ENCODE measurements at regions not wholly inside any gene's neighbourhood (a gene's known extent, or its start where the extent isn't known, plus 50 kb on each side); places are given as distances from the start of the nearest gene placed in this dataset.
"Not testable (repeated sequence)": the region's sequence is repeated elsewhere in the genome, so short reads cannot be mapped to it uniquely, and the experiment has no call there.

- H3K4me1 ChIP-seq (ENCODE audit: control insufficient read depth, insufficient read depth, low read length) = no peaks in the 10 kb centered on the region
- H3K4me3 ChIP-seq (ENCODE audit: low read depth, low read length) = no peak overlapping the region
- no peaks in the 10 kb centered on the region for H3K36me3 ChIP-seq (ENCODE audit: control insufficient read depth, insufficient read depth, low read length)
- H3K9me3 ChIP-seq (ENCODE audit: control insufficient read depth, insufficient read depth, low read length) = no peaks in the 10 kb centered on the region
- H3K9ac ChIP-seq (ENCODE audit: low read depth, low read length) = no peak overlapping the region
- H3K27me3 ChIP-seq (ENCODE audit: control insufficient read depth, insufficient read depth, low read length) = no peaks in the 10 kb centered on the region
Observed at GRCh38 chr3:5606884-5607472, 419.5 kb downstream of the EDEM1 start.

DNA sequence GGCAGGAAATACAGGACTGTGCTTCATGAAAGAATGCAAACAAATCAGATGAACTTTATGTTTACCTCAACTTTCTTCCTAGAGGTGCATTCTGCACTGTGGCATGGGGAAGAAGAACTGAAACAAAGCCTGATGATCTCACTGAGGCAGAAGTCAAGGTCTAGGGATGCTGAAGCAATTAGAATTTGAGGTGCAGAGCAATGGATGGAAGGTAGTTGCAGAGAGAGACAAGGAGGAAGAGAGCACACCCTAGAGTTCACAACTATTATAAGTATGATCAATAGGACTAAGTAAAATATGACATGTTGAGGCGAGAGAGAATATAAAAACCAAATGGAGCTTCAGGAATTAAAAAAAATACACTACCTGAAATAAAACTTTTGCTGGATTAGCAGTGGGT lies 420.1 kb downstream of the EDEM1 start:
- no peak overlapping the region for H3K9ac ChIP-seq (ENCODE audit: low read depth, low read length)
- H3K9me3 ChIP-seq (ENCODE audit: control insufficient read depth, insufficient read depth, low read length) = no peaks in the 10 kb centered on the region
- no peaks in the 10 kb centered on the region for H3K27me3 ChIP-seq (ENCODE audit: control insufficient read depth, insufficient read depth, low read length)
- no peaks in the 10 kb centered on the region for H3K4me1 ChIP-seq (ENCODE audit: control insufficient read depth, insufficient read depth, low read length)
- no peaks in the 10 kb centered on the region for H3K36me3 ChIP-seq (ENCODE audit: control insufficient read depth, insufficient read depth, low read length)
- H3K4me3 ChIP-seq (ENCODE audit: low read depth, low read length) = no peak overlapping the region

DNA sequence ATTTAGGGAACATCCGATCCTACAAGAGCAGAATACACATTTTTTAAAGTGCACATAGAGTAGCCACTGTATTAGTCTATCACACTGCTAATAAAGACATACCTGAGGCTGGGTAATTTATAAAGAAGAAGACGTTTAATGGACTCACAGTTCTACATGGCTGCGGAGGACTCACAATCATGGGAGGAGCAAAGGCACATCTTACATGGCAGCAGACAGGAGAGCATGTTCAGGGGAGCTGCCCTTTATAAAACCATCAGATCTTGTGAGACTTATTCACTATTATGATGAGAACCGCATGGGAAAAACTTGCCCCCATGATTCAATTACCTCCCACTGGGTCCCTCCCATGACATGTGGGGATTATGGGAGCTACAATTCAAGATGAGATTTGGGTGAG lies 421.5 kb downstream of the EDEM1 start:
- H3K4me3 ChIP-seq (ENCODE audit: low read depth, low read length); H3K4me1 ChIP-seq (ENCODE audit: control insufficient read depth, insufficient read depth, low read length); H3K36me3 ChIP-seq (ENCODE audit: control insufficient read depth, insufficient read depth, low read length): not testable (repeated sequence)

GRCh38 chr3:5613599-5613998 lies 426.1 kb downstream of the EDEM1 start:
- Histone ChIP-seq H3K36me3 (ENCODE audit: control insufficient read depth, insufficient read depth, low read length) (no peaks in the 10 kb centered on the region), H3K27me3 (ENCODE audit: control insufficient read depth, insufficient read depth, low read length) (no peaks in the 10 kb centered on the region), H3K9ac (ENCODE audit: low read depth, low read length) (no peak overlapping the region), H3K4me1 (ENCODE audit: control insufficient read depth, insufficient read depth, low read length) (no peaks in the 10 kb centered on the region), H3K4me3 (ENCODE audit: low read depth, low read length) (no peak overlapping the region), H3K9me3 (ENCODE audit: control insufficient read depth, insufficient read depth, low read length) (no peaks in the 10 kb centered on the region)

More for the DNA sequence above, 421.5 kb downstream of the EDEM1 start:
- H3K27me3 ChIP-seq (ENCODE audit: control insufficient read depth, insufficient read depth, low read length); H3K9ac ChIP-seq (ENCODE audit: low read depth, low read length); H3K9me3 ChIP-seq (ENCODE audit: control insufficient read depth, insufficient read depth, low read length): not testable (repeated sequence)

DNA sequence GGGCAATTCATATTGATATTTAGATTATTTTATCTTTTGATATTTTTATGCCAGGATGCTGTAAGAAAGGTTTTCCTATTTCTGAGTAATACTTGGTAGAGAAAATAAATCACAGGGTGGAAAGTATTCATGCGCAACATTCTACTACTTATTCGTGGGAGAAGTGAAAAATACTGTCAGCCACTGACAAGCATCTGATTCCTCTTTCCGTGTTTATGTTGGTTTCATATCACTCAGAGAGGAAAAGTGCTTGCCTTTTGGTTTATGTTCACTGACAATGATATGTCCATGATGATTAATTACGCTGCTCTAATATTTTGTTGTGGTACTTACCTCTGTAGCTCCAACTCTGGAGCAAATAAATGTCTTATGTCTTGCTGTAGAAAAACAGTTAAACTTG lies 429.4 kb downstream of the EDEM1 start:
- no peak overlapping the region for H3K4me3 ChIP-seq (ENCODE audit: low read depth, low read length)
- H3K9me3 ChIP-seq (ENCODE audit: control insufficient read depth, insufficient read depth, low read length) = no peaks in the 10 kb centered on the region

GRCh38 chr3:5618170-5618569 lies 430.7 kb downstream of the EDEM1 start:
- Histone ChIP-seq H3K9me3 (ENCODE audit: control insufficient read depth, insufficient read depth, low read length) (no peaks in the 10 kb centered on the region), H3K36me3 (ENCODE audit: control insufficient read depth, insufficient read depth, low read length) (no peaks in the 10 kb centered on the region), H3K4me1 (ENCODE audit: control insufficient read depth, insufficient read depth, low read length) (no peaks in the 10 kb centered on the region), H3K9ac (ENCODE audit: low read depth, low read length) (no peak overlapping the region), H3K4me3 (ENCODE audit: low read depth, low read length) (no peak overlapping the region), H3K27me3 (ENCODE audit: control insufficient read depth, insufficient read depth, low read length) (no peaks in the 10 kb centered on the region)

More for the DNA sequence above, 429.4 kb downstream of the EDEM1 start:
- H3K9ac ChIP-seq (ENCODE audit: low read depth, low read length) = no peak overlapping the region
- H3K27me3 ChIP-seq (ENCODE audit: control insufficient read depth, insufficient read depth, low read length) = no peaks in the 10 kb centered on the region
- H3K36me3 ChIP-seq (ENCODE audit: control insufficient read depth, insufficient read depth, low read length) = no peaks in the 10 kb centered on the region
- no peaks in the 10 kb centered on the region for H3K4me1 ChIP-seq (ENCODE audit: control insufficient read depth, insufficient read depth, low read length)

DNA sequence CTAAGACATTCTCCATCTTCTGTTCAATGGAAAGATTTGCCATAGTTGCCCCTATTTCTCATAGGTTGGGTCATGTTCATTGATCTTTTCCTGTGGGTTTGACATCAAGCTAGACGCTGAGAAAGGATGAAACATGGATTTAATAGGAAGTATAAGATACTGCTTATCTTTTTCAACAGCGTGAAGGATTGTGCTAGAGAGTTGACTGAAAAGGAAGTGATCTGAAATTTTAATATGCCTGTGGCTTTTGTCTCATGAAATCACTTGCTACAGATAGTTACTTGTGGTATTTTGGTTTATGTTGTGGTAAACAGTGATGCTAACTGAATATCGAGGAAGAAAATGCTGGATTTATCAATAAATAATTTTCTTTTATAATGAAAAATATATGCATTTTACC lies 442.9 kb downstream of the EDEM1 start:
- Histone ChIP-seq H3K4me1 (ENCODE audit: control insufficient read depth, insufficient read depth, low read length) (peaks cover 9% of the 10 kb centered on the region), H3K9me3 (ENCODE audit: control insufficient read depth, insufficient read depth, low read length) (no peaks in the 10 kb centered on the region), H3K4me3 (ENCODE audit: low read depth, low read length) (no peak overlapping the region), H3K9ac (ENCODE audit: low read depth, low read length) (no peak overlapping the region), H3K36me3 (ENCODE audit: control insufficient read depth, insufficient read depth, low read length) (no peaks in the 10 kb centered on the region), H3K27me3 (ENCODE audit: control insufficient read depth, insufficient read depth, low read length) (no peaks in the 10 kb centered on the region)

DNA sequence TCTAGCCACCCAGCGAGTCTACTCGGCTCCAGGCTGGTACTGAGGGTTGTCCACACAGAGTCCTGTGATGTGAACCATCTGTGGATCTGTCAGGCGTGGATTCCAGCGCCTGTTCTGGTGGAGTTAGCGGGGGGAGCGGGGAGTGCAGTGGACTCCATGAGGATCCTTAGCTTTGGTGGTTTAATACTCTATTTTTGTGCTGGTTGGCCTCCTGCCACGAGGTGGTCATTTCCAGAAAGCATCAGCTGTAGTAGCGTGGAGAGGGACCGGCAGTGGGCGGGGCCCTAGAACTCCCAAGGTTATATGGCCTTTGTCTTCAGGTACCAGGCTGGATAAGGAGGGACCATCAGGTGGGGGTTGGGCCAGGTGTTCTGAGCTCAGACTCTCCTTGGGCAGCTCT lies 446.5 kb downstream of the EDEM1 start:
- no peaks in the 10 kb centered on the region for H3K27me3 ChIP-seq (ENCODE audit: control insufficient read depth, insufficient read depth, low read length)
- H3K4me3 ChIP-seq (ENCODE audit: low read depth, low read length) = no peak overlapping the region
- peaks cover 9% of the 10 kb centered on the region for H3K4me1 ChIP-seq (ENCODE audit: control insufficient read depth, insufficient read depth, low read length)
- H3K36me3 ChIP-seq (ENCODE audit: control insufficient read depth, insufficient read depth, low read length) = no peaks in the 10 kb centered on the region
- no peak overlapping the region for H3K9ac ChIP-seq (ENCODE audit: low read depth, low read length)
- H3K9me3 ChIP-seq (ENCODE audit: control insufficient read depth, insufficient read depth, low read length) = no peaks in the 10 kb centered on the region

DNA sequence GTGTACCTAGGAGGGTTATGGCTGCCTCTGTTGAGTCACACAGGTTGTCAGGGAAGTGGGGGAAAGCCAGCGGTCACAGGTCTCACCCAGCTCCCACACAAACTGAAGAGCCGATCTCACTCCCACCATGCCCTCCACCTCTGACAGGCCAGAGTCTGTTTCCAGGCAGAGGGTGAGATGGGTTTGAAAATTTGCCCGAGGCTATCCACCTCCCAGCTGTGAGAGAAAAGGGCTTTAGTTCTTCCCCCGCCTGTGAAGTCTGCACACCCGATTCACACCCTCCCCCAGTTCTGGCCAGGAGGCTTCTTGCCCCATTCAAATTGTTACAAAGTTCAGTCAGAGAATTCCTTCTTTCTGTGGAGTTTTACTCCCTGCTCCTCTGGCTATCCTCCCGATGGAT lies 446.9 kb downstream of the EDEM1 start:
- no peaks in the 10 kb centered on the region for H3K27me3 ChIP-seq (ENCODE audit: control insufficient read depth, insufficient read depth, low read length)
- H3K4me3 ChIP-seq (ENCODE audit: low read depth, low read length) = no peak overlapping the region
- H3K9me3 ChIP-seq (ENCODE audit: control insufficient read depth, insufficient read depth, low read length) = no peaks in the 10 kb centered on the region
- H3K4me1 ChIP-seq (ENCODE audit: control insufficient read depth, insufficient read depth, low read length) = peaks cover 9% of the 10 kb centered on the region
- H3K9ac ChIP-seq (ENCODE audit: low read depth, low read length) = no peak overlapping the region
- H3K36me3 ChIP-seq (ENCODE audit: control insufficient read depth, insufficient read depth, low read length) = no peaks in the 10 kb centered on the region

DNA sequence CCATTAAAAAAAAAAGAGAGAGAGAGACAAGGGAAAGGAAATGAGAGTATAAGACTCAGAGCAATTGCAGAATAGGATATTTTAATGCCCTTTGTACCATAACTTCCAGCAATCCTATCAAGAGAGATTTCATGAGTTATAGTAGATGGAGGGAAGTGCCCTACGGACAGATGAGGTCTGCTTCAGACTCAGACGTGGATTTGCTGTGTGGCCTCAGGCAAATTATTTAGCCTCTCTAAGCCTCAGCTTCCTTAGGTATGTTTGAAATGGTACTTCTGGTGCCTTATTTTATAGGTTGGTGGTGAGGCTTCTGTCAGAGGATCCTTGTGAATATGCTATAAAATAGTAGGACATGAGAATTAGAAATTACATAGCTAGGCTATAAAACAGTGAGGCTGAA lies 448.2 kb downstream of the EDEM1 start:
- Histone ChIP-seq H3K9ac (ENCODE audit: low read depth, low read length) (no peak overlapping the region), H3K4me3 (ENCODE audit: low read depth, low read length) (no peak overlapping the region), H3K36me3 (ENCODE audit: control insufficient read depth, insufficient read depth, low read length) (no peaks in the 10 kb centered on the region), H3K27me3 (ENCODE audit: control insufficient read depth, insufficient read depth, low read length) (no peaks in the 10 kb centered on the region), H3K4me1 (ENCODE audit: control insufficient read depth, insufficient read depth, low read length) (peaks cover 9% of the 10 kb centered on the region), H3K9me3 (ENCODE audit: control insufficient read depth, insufficient read depth, low read length) (no peaks in the 10 kb centered on the region)

DNA sequence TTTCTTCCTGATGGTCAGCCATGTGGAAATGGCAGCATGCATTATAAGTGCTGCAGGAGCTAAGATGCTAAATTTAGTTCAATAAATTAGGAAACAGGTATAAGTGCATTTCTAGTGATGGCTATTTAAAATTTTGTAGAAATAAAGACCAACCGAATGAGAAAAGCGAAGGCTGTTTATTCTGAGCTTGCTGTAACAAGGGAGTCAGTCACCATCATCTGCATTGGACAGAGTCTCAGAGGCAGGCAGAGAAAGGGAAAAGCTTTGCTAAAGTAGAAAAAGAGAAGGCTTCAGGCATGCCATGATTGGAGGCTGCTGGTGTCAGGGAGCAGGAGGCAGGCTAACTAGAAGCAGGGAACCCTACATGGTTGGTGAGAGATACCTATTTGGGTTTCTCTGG lies 451.0 kb downstream of the EDEM1 start:
- no peaks in the 10 kb centered on the region for H3K36me3 ChIP-seq (ENCODE audit: control insufficient read depth, insufficient read depth, low read length)
- no peaks in the 10 kb centered on the region for H3K9me3 ChIP-seq (ENCODE audit: control insufficient read depth, insufficient read depth, low read length)
- H3K9ac ChIP-seq (ENCODE audit: low read depth, low read length) = no peak overlapping the region
- H3K4me3 ChIP-seq (ENCODE audit: low read depth, low read length) = no peak overlapping the region
- H3K4me1 ChIP-seq (ENCODE audit: control insufficient read depth, insufficient read depth, low read length) = peaks cover 9% of the 10 kb centered on the region
- H3K27me3 ChIP-seq (ENCODE audit: control insufficient read depth, insufficient read depth, low read length) = no peaks in the 10 kb centered on the region

GRCh38 chr3:5644773-5645670 lies 457.5 kb downstream of the EDEM1 start:
- Histone ChIP-seq H3K9ac (ENCODE audit: low read depth, low read length) (no peak overlapping the region), H3K36me3 (ENCODE audit: control insufficient read depth, insufficient read depth, low read length) (no peaks in the 10 kb centered on the region), H3K9me3 (ENCODE audit: control insufficient read depth, insufficient read depth, low read length) (no peaks in the 10 kb centered on the region), H3K4me1 (ENCODE audit: control insufficient read depth, insufficient read depth, low read length) (no peaks in the 10 kb centered on the region), H3K27me3 (ENCODE audit: control insufficient read depth, insufficient read depth, low read length) (no peaks in the 10 kb centered on the region), H3K4me3 (ENCODE audit: low read depth, low read length) (no peak overlapping the region)
